GM23338 (cell line): ENCODE measurements at regions not wholly inside any gene's neighbourhood (a gene's known extent, or its start where the extent isn't known, plus 50 kb on each side); places are given as distances from the start of the nearest gene placed in this dataset.

Source experiments
- ATAC-seq: fragments of 200-7000 bp; cut with Tn5 transposase; 3 replicates; pipeline ENCODE4 v1.9.1; 2020
- DNase-seq: peaks from one replicate; pipeline ENCODE4 v3.0.0-alpha.2; 2015; ENCODE audit warnings: low spot score
- H2AFZ ChIP-seq: fragments of 200-600 bp; sonication (generic); 2 replicates; pipeline ENCODE4 v1.8.0; 2016; ENCODE audit warnings: antibody characterized with exemption, mild to moderate bottlenecking, moderate library complexity
- H3F3A ChIP-seq: fragments of 200-600 bp; sonication (generic); replicated peaks from 2 replicates; pipeline ENCODE4 v1.8.0; 2017; ENCODE audit warnings: antibody characterized with exemption, mixed run types, low read depth
- H3K27ac ChIP-seq: fragments of 200-600 bp; sonication (generic); 2 replicates; pipeline ENCODE4 v1.6.1; 2016; ENCODE audit warnings: low read depth
- H3K27me3 ChIP-seq: fragments of 200-600 bp; sonication (generic); 2 replicates; pipeline ENCODE4 v1.8.0; 2016; ENCODE audit warnings: mild to moderate bottlenecking, mixed run types, moderate library complexity; ENCODE audit not compliant: insufficient read depth
- H3K36me3 ChIP-seq: fragments of 200-600 bp; sonication (generic); 2 replicates; pipeline ENCODE4 v1.8.0; 2016; ENCODE audit warnings: mild to moderate bottlenecking; ENCODE audit not compliant: insufficient read depth
- H3K4me1 ChIP-seq: fragments of 200-600 bp; sonication (generic); 2 replicates; pipeline ENCODE4 v1.8.0; 2016; ENCODE audit warnings: mild to moderate bottlenecking, moderate library complexity; ENCODE audit not compliant: insufficient read depth
- H3K4me2 ChIP-seq: fragments of 200-600 bp; sonication (generic); 2 replicates; pipeline ENCODE4 v1.7.1; 2017; ENCODE audit warnings: mixed run types
- H3K4me3 ChIP-seq: fragments of 200-600 bp; sonication (generic); 2 replicates; pipeline ENCODE4 v1.6.1; 2016; ENCODE audit warnings: mixed run types
- H3K79me2 ChIP-seq: fragments of 200-600 bp; sonication (generic); replicated peaks from 2 replicates; pipeline ENCODE4 v1.8.0; 2017; ENCODE audit warnings: mild to moderate bottlenecking; ENCODE audit not compliant: insufficient read depth
- H3K9me2 ChIP-seq: fragments of 200-600 bp; sonication (generic); 2 replicates; pipeline ENCODE4 v1.8.0; 2017; ENCODE audit not compliant: insufficient read depth
- H4K20me1 ChIP-seq: fragments of 200-600 bp; sonication (generic); replicated peaks from 2 replicates; pipeline ENCODE4 v1.8.0; 2017; ENCODE audit warnings: mild to moderate bottlenecking; ENCODE audit not compliant: insufficient read depth
- H3K27ac Mint-ChIP-seq: 2 replicates; pipeline ENCODE4 v1.8.0; 2020; ENCODE audit warnings: inconsistent platforms, mild to moderate bottlenecking, moderate library complexity, mixed read lengths
- H3K27me3 Mint-ChIP-seq: 3 replicates; pipeline ENCODE4 v1.8.0; 2022; ENCODE audit warnings: low read depth, mild to moderate bottlenecking, moderate library complexity, mixed read lengths, inconsistent platforms; ENCODE audit not compliant: insufficient read depth, poor library complexity
- H3K36me3 Mint-ChIP-seq: 3 replicates; pipeline ENCODE4 v1.8.0; 2021; ENCODE audit warnings: low read depth, mild to moderate bottlenecking, inconsistent platforms, moderate library complexity, mixed read lengths
- H3K4me1 Mint-ChIP-seq: 3 replicates; pipeline ENCODE4 v1.8.0; 2020; ENCODE audit warnings: mild to moderate bottlenecking, inconsistent platforms, mixed read lengths
- H3K4me3 Mint-ChIP-seq: 3 replicates; pipeline ENCODE4 v1.8.0; 2021; ENCODE audit warnings: moderate library complexity, mild to moderate bottlenecking, inconsistent platforms, mixed read lengths
- H3K9me3 Mint-ChIP-seq: 3 replicates; pipeline ENCODE4 v1.8.0; 2020; ENCODE audit warnings: moderate library complexity, mild to moderate bottlenecking, inconsistent platforms, mixed read lengths
- CREB1 ChIP-seq: fragments of 250-450 bp; sonication (Bioruptor Pico); IDR thresholded peaks from 2 replicates; pipeline ENCODE4 v1.5.0; 2020; ENCODE audit warnings: low read depth, mild to moderate bottlenecking, moderate library complexity
- CTCF ChIP-seq, 2 experiments: fragments of 200-600 bp in 1 of 2; sonication (generic) in 1 of 2; conservative IDR thresholded peaks; 2 replicates each; pipeline versions ENCODE4 v1.5.1 to v1.6.1; 2016 to 2017; ENCODE audit warnings: antibody characterized with exemption in 2 of 2, low read depth in 2 of 2, mild to moderate bottlenecking in 2 of 2, moderate library complexity in 1 of 2
- ETS1 ChIP-seq: IDR thresholded peaks from 2 replicates; pipeline ENCODE4 v1.6.1; 2016; ENCODE audit warnings: antibody characterized with exemption
- EZH2 ChIP-seq: fragments of 200-600 bp; sonication (generic); IDR thresholded peaks from one replicate; pipeline ENCODE4 v1.8.0; 2017; ENCODE audit warnings: antibody characterized with exemption, mild to moderate bottlenecking, low read depth; ENCODE audit not compliant: unreplicated experiment
- EZH2phosphoT487 ChIP-seq: fragments of 200-600 bp; sonication (generic); IDR thresholded peaks from one replicate; pipeline ENCODE4 v1.8.1; 2018; ENCODE audit warnings: antibody characterized with exemption; ENCODE audit not compliant: unreplicated experiment
- JUNB ChIP-seq: IDR thresholded peaks from one replicate; pipeline ENCODE4 v1.6.1; 2016; ENCODE audit warnings: antibody characterized with exemption; ENCODE audit not compliant: unreplicated experiment
- NANOG ChIP-seq: IDR thresholded peaks from 2 replicates; pipeline ENCODE4 v1.6.1; 2016; ENCODE audit warnings: antibody characterized with exemption, borderline replicate concordance
- POLR2AphosphoS5 ChIP-seq: IDR thresholded peaks from 2 replicates; pipeline ENCODE4 v1.6.1; 2016; ENCODE audit warnings: antibody characterized with exemption, low read depth
- STAT1 ChIP-seq: IDR thresholded peaks from one replicate; pipeline ENCODE4 v1.6.1; 2016; ENCODE audit warnings: antibody characterized with exemption; ENCODE audit not compliant: unreplicated experiment
- ZNF114 ChIP-seq: fragments of 250-450 bp; sonication (Bioruptor Pico); IDR thresholded peaks from 2 replicates; pipeline ENCODE4 v1.5.0; 2020; ENCODE audit warnings: mild to moderate bottlenecking, moderate library complexity
- ZNF331 ChIP-seq: fragments of 250-450 bp; sonication (Bioruptor Pico); IDR thresholded peaks from 2 replicates; pipeline ENCODE4 v1.5.0; 2020; ENCODE audit warnings: low read depth, mild to moderate bottlenecking, moderate library complexity
- ZNF462 ChIP-seq: fragments of 250-450 bp; sonication (Bioruptor Pico); IDR thresholded peaks from 2 replicates; pipeline ENCODE4 v1.5.0; 2020; ENCODE audit warnings: mild to moderate bottlenecking, moderate library complexity
- TF ChIP-seq, protein P1 (sequence below): IDR thresholded peaks from one replicate; pipeline ENCODE4 v1.6.1; 2018; ENCODE audit warnings: antibody characterized with exemption; ENCODE audit not compliant: unreplicated experiment

- no peaks in the 10 kb centered on the region for H4K20me1 ChIP-seq
- Mint-ChIP-seq H3K36me3 (no peaks in the 10 kb centered on the region), H3K27me3 (no peaks in the 10 kb centered on the region), H3K4me1 (no peaks in the 10 kb centered on the region), H3K27ac (no peak overlapping the region), H3K9me3 (no peaks in the 10 kb centered on the region), H3K4me3 (no peak overlapping the region)
- no peaks in the 10 kb centered on the region for H3K27me3 ChIP-seq
- H3K4me1 ChIP-seq = no peaks in the 10 kb centered on the region
- no peaks in the 10 kb centered on the region for H3K36me3 ChIP-seq
- no peaks in the 10 kb centered on the region for H3K9me2 ChIP-seq
- TF ChIP-seq ETS1 (no peak), ZNF462 (CRISPR knock-in tag) (no peak), CREB1 (CRISPR knock-in tag) (no peak), STAT1 (no peak), JUNB (no peak), POLR2AphosphoS5 (no peak), EZH2 (no peak), ZNF114 (CRISPR knock-in tag) (no peak), CTCF (conservative IDR thresholded peaks at IDR 0.05; ENCODE audit: low read depth in 2 of 2) (no peak), EZH2phosphoT487 (no peak), NANOG (no peak), ZNF331 (CRISPR knock-in tag) (no peak)
- TF ChIP-seq, protein P1, sequence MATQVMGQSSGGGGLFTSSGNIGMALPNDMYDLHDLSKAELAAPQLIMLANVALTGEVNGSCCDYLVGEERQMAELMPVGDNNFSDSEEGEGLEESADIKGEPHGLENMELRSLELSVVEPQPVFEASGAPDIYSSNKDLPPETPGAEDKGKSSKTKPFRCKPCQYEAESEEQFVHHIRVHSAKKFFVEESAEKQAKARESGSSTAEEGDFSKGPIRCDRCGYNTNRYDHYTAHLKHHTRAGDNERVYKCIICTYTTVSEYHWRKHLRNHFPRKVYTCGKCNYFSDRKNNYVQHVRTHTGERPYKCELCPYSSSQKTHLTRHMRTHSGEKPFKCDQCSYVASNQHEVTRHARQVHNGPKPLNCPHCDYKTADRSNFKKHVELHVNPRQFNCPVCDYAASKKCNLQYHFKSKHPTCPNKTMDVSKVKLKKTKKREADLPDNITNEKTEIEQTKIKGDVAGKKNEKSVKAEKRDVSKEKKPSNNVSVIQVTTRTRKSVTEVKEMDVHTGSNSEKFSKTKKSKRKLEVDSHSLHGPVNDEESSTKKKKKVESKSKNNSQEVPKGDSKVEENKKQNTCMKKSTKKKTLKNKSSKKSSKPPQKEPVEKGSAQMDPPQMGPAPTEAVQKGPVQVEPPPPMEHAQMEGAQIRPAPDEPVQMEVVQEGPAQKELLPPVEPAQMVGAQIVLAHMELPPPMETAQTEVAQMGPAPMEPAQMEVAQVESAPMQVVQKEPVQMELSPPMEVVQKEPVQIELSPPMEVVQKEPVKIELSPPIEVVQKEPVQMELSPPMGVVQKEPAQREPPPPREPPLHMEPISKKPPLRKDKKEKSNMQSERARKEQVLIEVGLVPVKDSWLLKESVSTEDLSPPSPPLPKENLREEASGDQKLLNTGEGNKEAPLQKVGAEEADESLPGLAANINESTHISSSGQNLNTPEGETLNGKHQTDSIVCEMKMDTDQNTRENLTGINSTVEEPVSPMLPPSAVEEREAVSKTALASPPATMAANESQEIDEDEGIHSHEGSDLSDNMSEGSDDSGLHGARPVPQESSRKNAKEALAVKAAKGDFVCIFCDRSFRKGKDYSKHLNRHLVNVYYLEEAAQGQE = no peak
- no peak for ATAC-seq
- H3K79me2 ChIP-seq = no peaks in the 10 kb centered on the region
- H3F3A ChIP-seq = no peaks in the 10 kb centered on the region
- DNase-seq = no peak
- no peak overlapping the region for H3K4me3 ChIP-seq
- no peak overlapping the region for H2AFZ ChIP-seq
- no peak overlapping the region for H3K27ac ChIP-seq
- H3K4me2 ChIP-seq = no peak overlapping the region
These were observed 82.7 kb downstream of the SCG2 start for GRCh38 chr2:223519471-223519870.
